Peyer's patch (tissue), 4 donors: ENCODE measurements at regions not wholly inside any gene's neighbourhood (a gene's known extent, or its start where the extent isn't known, plus 50 kb on each side); places are given as distances from the start of the nearest gene placed in this dataset.

Experiments
- DNase-seq, 3 donors: peaks; one replicate each; pipeline ENCODE4 v3.0.0-alpha.2; 2017 to 2019
- H3K27ac ChIP-seq, 4 donors: fragments of 200-600 bp; sonication (generic); one replicate each; pipeline ENCODE4 v1.5.1; 2016 to 2019
- H3K27me3 ChIP-seq, 2 donors: fragments of 200-600 bp; sonication (generic); one replicate each; pipeline ENCODE4 v1.5.1; 2019
- H3K36me3 ChIP-seq, 3 donors: fragments of 200-600 bp; sonication (generic); one replicate each; pipeline ENCODE4 v1.5.1; 2016 to 2019
- H3K4me1 ChIP-seq, 4 donors: fragments of 200-600 bp; sonication (generic); one replicate each; pipeline ENCODE4 v1.5.1; 2016 to 2019
- H3K4me3 ChIP-seq, 4 donors: fragments of 200-600 bp; sonication (generic); 1 replicate in 3 of 4; 2 replicates in 1 of 4; pipeline ENCODE4 v1.5.1; 2016 to 2019; ENCODE audit warnings: mild to moderate bottlenecking in 1 of 4
- H3K9me3 ChIP-seq, 4 donors: fragments of 200-600 bp; sonication (generic); one replicate each; pipeline ENCODE4 v1.5.1; 2016 to 2019; ENCODE audit warnings: mild to moderate bottlenecking in 1 of 4
- CTCF ChIP-seq, 6 experiments: fragments of 450-650 bp in 4 of 6; fragments of 200-600 bp in 2 of 6; sonication (generic) in 1 of 6; IDR thresholded peaks; one replicate each; pipeline ENCODE4 v1.5.1; 2017 to 2019; ENCODE audit warnings: antibody characterized with exemption in 6 of 6, mild to moderate bottlenecking in 3 of 6, moderate library complexity in 1 of 6
- POLR2A ChIP-seq, 2 donors: fragments of 450-650 bp; IDR thresholded peaks; one replicate each; pipeline ENCODE4 v1.5.1; 2017; ENCODE audit warnings: antibody characterized with exemption in 2 of 2, mild to moderate bottlenecking in 2 of 2, moderate library complexity in 2 of 2

DNA sequence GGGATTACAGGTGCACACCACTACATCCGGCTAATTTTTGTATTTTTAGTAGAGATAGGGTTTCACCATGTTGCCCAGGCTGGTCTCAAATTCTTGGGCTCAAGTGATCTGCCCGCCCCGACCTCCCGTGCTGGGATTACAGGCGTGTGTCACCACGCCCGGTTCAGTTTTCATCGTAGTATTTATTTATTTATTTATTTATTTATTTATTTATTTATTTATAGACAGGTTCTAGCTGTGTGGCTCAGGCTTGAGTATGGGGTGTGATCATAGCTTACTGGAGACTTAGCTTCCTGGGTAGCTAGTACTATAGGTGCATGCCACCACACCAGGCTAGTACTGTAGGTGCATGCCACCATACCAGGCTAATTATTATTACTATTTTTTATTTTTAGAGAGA lies 64.1 kb upstream of the STOX2 start:
- no peaks in the 10 kb centered on the region for H3K36me3 ChIP-seq
- no peaks in the 10 kb centered on the region for H3K4me1 ChIP-seq
- TF ChIP-seq POLR2A (IDR thresholded peaks at IDR 0.05): no peak
- no peak for TF ChIP-seq CTCF (IDR thresholded peaks at IDR 0.05)
- H3K27ac ChIP-seq: no peak overlapping the region
- no peak for DNase-seq
- no peak overlapping the region for H3K4me3 ChIP-seq
- no peaks in the 10 kb centered on the region for H3K27me3 ChIP-seq
- H3K9me3 ChIP-seq: no peaks in the 10 kb centered on the region

DNA sequence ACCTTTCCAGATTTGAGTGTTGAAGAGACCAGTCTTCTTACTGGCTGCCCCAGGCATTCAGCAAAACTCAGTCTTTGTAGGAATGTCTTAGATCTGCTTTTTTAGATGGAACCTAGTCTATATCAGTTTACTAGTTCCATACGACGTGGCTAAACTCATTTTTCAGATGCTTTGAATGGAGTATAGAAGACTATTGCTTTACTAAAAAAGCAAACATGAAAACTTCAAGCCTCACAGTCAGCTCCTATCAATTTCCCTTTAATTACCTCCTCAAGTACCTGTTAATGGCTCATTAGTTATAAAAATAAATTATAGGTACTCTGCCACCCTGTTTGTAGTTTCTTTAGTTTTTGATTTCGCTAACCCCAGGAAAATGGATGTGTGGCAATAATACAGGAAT lies 63.0 kb upstream of the STOX2 start:
- Histone ChIP-seq H3K9me3 (no peaks in the 10 kb centered on the region), H3K36me3 (no peaks in the 10 kb centered on the region), H3K27ac (no peak overlapping the region), H3K27me3 (no peaks in the 10 kb centered on the region), H3K4me1 (no peaks in the 10 kb centered on the region), H3K4me3 (no peak overlapping the region)
- DNase-seq: no peak
- TF ChIP-seq CTCF (IDR thresholded peaks at IDR 0.05): no peak

DNA sequence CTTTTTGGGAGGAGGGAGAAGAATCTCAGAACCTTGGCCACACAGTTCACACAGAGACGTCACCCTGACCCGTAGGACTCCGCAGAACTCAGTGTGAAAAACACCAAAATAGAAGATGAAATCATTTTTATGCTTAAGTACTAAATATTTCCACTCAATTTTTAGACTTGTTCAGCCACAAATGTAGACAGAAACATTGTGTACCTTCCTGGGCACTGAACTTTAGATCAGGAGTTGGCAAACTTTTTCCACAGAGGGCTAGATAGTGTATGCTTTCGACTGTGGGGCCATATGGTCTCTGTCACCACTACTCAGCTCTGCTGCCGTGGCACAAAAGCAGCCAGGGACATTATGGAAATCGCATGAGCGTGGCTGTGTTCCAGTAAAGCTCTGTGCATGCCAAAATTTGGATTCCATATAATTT lies 61.8 kb upstream of the STOX2 start:
- TF ChIP-seq POLR2A (IDR thresholded peaks at IDR 0.05): no peak
- no peak for TF ChIP-seq CTCF (IDR thresholded peaks at IDR 0.05)
- Histone ChIP-seq H3K36me3 (no peaks in the 10 kb centered on the region), H3K4me1 (no peaks in the 10 kb centered on the region), H3K27ac (no peak overlapping the region), H3K9me3 (no peaks in the 10 kb centered on the region), H3K4me3 (no peak overlapping the region), H3K27me3 (no peaks in the 10 kb centered on the region)
- DNase-seq: no peak

DNA sequence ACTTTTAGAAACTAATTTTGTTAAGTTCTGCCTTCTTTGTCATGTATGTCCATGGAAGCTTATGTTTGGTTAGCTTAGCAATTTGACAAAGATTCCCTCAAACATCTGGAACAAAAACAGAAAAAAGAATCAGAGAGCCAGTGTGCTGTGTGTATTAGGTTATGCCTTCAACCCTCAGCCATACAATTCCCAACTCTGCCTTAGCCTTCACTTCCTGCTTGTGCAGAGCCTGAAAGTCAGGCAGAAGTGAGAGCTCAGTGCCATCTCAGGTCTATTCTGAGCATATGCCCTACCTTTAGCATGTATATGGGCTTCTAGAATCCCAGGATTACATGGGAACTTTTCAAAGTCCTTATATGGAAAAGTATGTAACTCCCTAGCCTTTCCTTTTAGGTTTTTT lies 58.2 kb upstream of the STOX2 start:
- H3K27me3 ChIP-seq: no peaks in the 10 kb centered on the region
- no peak overlapping the region for H3K27ac ChIP-seq
- no peaks in the 10 kb centered on the region for H3K9me3 ChIP-seq
- no peak for DNase-seq
- TF ChIP-seq CTCF (IDR thresholded peaks at IDR 0.05) (no peak), POLR2A (IDR thresholded peaks at IDR 0.05) (no peak)
- H3K4me3 ChIP-seq: no peak overlapping the region
- H3K4me1 ChIP-seq: no peaks in the 10 kb centered on the region
- no peaks in the 10 kb centered on the region for H3K36me3 ChIP-seq

- Histone ChIP-seq H3K36me3 (no peaks in the 10 kb centered on the region), H3K4me1 (no peaks in the 10 kb centered on the region), H3K9me3 (no peaks in the 10 kb centered on the region), H3K27me3 (no peaks in the 10 kb centered on the region), H3K27ac (no peak overlapping the region), H3K4me3 (no peak overlapping the region)
- TF ChIP-seq CTCF (IDR thresholded peaks at IDR 0.05) (no peak), POLR2A (IDR thresholded peaks at IDR 0.05) (no peak)
- DNase-seq: no peak
These were observed 56.3 kb upstream of the STOX2 start for GRCh38 chr4:183848805-183849204.

- no peak overlapping the region for H3K27ac ChIP-seq
- no peak for TF ChIP-seq CTCF (IDR thresholded peaks at IDR 0.05)
- no peak for TF ChIP-seq POLR2A (IDR thresholded peaks at IDR 0.05)
- H3K27me3 ChIP-seq: no peaks in the 10 kb centered on the region
- DNase-seq: no peak
- H3K4me1 ChIP-seq: no peaks in the 10 kb centered on the region
- H3K4me3 ChIP-seq: no peak overlapping the region
- H3K36me3 ChIP-seq: no peaks in the 10 kb centered on the region
- no peaks in the 10 kb centered on the region for H3K9me3 ChIP-seq
These were observed 52.1 kb upstream of the STOX2 start for GRCh38 chr4:183852910-183853547.
